K562 (cell line): ENCODE measurements at regions not wholly inside any gene's neighbourhood (a gene's known extent, or its start where the extent isn't known, plus 50 kb on each side); places are given as distances from the start of the nearest gene placed in this dataset.

ENCODE experiments used
- ATAC-seq: fragments of 200-7000 bp; cut with Tn5 transposase; 3 replicates; pipeline ENCODE4 v1.9.1; 2020; ENCODE audit warnings: moderate library complexity
- BruUV-seq: library from RNA; stranded (reverse); fragments of 400-500 nt; replicated peaks from 2 replicates; lab custom pipeline; 2021; lab: Mats Ljungman, UMichigan
- CTCF ChIA-PET: fragments of 300-600 bp; formaldehyde crosslinking; extraction: SDS; loops from one replicate; lab custom pipeline; 2021; ENCODE audit warnings: low intra/inter-chr PET ratio; lab: Yijun Ruan, JAX
- POLR2A ChIA-PET: fragments of 300-600, 350-650 bp; sonication (Branson Sonifier 250); formaldehyde crosslinking; extraction: SDS; loops from one replicate; lab custom pipeline; 2021; ENCODE audit warnings: antibody characterized with exemption, inconsistent platforms; lab: Yijun Ruan, JAX
- DNase-seq, 4 experiments: peaks; one replicate each; pipeline versions ENCODE4 v3.0.0 to v3.0.0-alpha.2; 2011 to 2018; ENCODE audit warnings: low spot score in 3 of 4, mixed read lengths in 3 of 4; ENCODE audit errors: extremely low read depth in 1 of 4
- FAIRE-seq: peaks from 2 replicates; lab custom pipeline; 2011; peaks lifted over from hg19 to GRCh38; lab: Jason Lieb, UNC
- H2AFZ ChIP-seq: 2 replicates; pipeline ENCODE4 v1.6.0; 2011; ENCODE audit warnings: low read depth, low read length, control low read depth, inconsistent platforms
- H3K27ac ChIP-seq: fragments of 200-600 bp; 3 replicates; pipeline ENCODE4 v1.8.0; 2011; ENCODE audit warnings: low read depth, mild to moderate bottlenecking, control low read depth, inconsistent platforms, low read length, moderate library complexity, mixed read lengths; ENCODE audit errors: extremely low read depth
- H3K27me3 ChIP-seq, 2 experiments: fragments of 300-600 bp in 1 of 2; 2 replicates in 1 of 2; 3 replicates in 1 of 2; pipeline versions ENCODE4 v1.6.0 to v1.8.0; 2011; ENCODE audit warnings: inconsistent platforms in 2 of 2, low read length in 2 of 2, mild to moderate bottlenecking in 1 of 2, mixed read lengths in 1 of 2, moderate library complexity in 1 of 2; ENCODE audit not compliant: control insufficient read depth in 2 of 2, insufficient read depth in 2 of 2
- H3K36me3 ChIP-seq: fragments of 300-600 bp; 3 replicates; pipeline ENCODE4 v1.8.0; 2011; ENCODE audit warnings: mild to moderate bottlenecking, low read length, inconsistent platforms; ENCODE audit not compliant: control insufficient read depth, insufficient read depth
- H3K4me1 ChIP-seq, 2 experiments: fragments of 200-600 bp in 1 of 2; replicated peaks in 1 of 2; 2 replicates in 1 of 2; 3 replicates in 1 of 2; pipeline versions ENCODE4 v1.5.1 to v1.8.0; 2011; ENCODE audit warnings: inconsistent platforms in 2 of 2, low read length in 2 of 2, mild to moderate bottlenecking in 1 of 2, mixed read lengths in 1 of 2, moderate library complexity in 1 of 2; ENCODE audit not compliant: control insufficient read depth in 2 of 2, insufficient read depth in 2 of 2
- H3K4me2 ChIP-seq: 2 replicates; pipeline ENCODE4 v1.6.1; 2011; ENCODE audit warnings: low read length, control low read depth, inconsistent platforms, mixed read lengths; ENCODE audit not compliant: insufficient read depth
- H3K4me3 ChIP-seq: fragments of 200-600 bp; sonication (generic), shearing (Covaris generic); 2 replicates; pipeline ENCODE4 v1.5.1; 2016; ENCODE audit warnings: control low read depth, inconsistent platforms
- H3K79me2 ChIP-seq: fragments of 200-600 bp; 3 replicates; pipeline ENCODE4 v1.8.0; 2011; ENCODE audit warnings: low read length, inconsistent platforms; ENCODE audit not compliant: control insufficient read depth, insufficient read depth
- H3K9ac ChIP-seq, 2 experiments: 2 replicates each; pipeline versions ENCODE4 v1.6.0 to v1.6.1; 2011; ENCODE audit warnings: low read depth in 2 of 2, low read length in 2 of 2, control low read depth in 1 of 2, inconsistent platforms in 1 of 2, mild to moderate bottlenecking in 1 of 2, mixed read lengths in 1 of 2; ENCODE audit not compliant: insufficient read depth in 1 of 2
- H3K9me1 ChIP-seq: one replicate; pipeline ENCODE4 v1.6.0; 2011; ENCODE audit warnings: inconsistent platforms, mild to moderate bottlenecking, low read length, moderate library complexity; ENCODE audit not compliant: control insufficient read depth, insufficient read depth
- H3K9me3 ChIP-seq: replicated peaks from 2 replicates; pipeline ENCODE4 v1.5.1; 2011; ENCODE audit warnings: low read depth, low read length, inconsistent platforms; ENCODE audit not compliant: control insufficient read depth, insufficient read depth
- H4K20me1 ChIP-seq: replicated peaks from 2 replicates; pipeline ENCODE4 v1.6.1; 2011; ENCODE audit warnings: low read length, inconsistent platforms, mixed read lengths; ENCODE audit not compliant: control insufficient read depth, insufficient read depth
- DMBX1 ChIP-seq: fragments of 250-450 bp; sonication (Bioruptor Pico); IDR thresholded peaks from 2 replicates; pipeline ENCODE4 v1.8.0; 2022; ENCODE audit warnings: inconsistent platforms, mild to moderate bottlenecking, moderate library complexity, borderline replicate concordance
- XRCC4 ChIP-seq: IDR thresholded peaks from one replicate; pipeline ENCODE4 v1.6.1; 2011; ENCODE audit not compliant: insufficient read depth, insufficient read length; ENCODE audit errors: extremely low read depth
- ZBED1 ChIP-seq: IDR thresholded peaks from 2 replicates; pipeline ENCODE4 v1.6.1; 2014
- ZFPM2 ChIP-seq: fragments of 250-450 bp; sonication (Bioruptor Pico); IDR thresholded peaks from 2 replicates; pipeline ENCODE4 v1.5.1; 2022; ENCODE audit warnings: mild to moderate bottlenecking
- ZNF174 ChIP-seq: fragments of 250-450 bp; sonication (Bioruptor Pico); IDR thresholded peaks from 2 replicates; pipeline ENCODE4 v1.4.0; 2020; ENCODE audit warnings: mild to moderate bottlenecking
- WGBS: fragments of 100-300 bp; shearing (Covaris generic); methylation state at CpG from one replicate; pipeline ENCODE4 v1.1.6; 2016; ENCODE audit warnings: low coverage, mixed read lengths; ENCODE audit not compliant: insufficient coverage; ENCODE audit errors: missing lambda C conversion rate; 5-methylcytosine and 5-hydroxymethylcytosine counted together
- in situ Hi-C: fragments of 300-500 bp; cut with MboI; formaldehyde crosslinking; loops from 4 replicates; pipeline ENCODE4 v1.15.0; 2018; ENCODE audit warnings: inconsistent platforms, mixed read lengths
- intact Hi-C: fragments of 100-400 bp; cut with micrococcal nuclease; formaldehyde crosslinking; loops from 2 replicates; pipeline ENCODE4 v1.14.2; 2022
- TF ChIP-seq, protein P1 (sequence below): IDR thresholded peaks from 2 replicates; pipeline ENCODE4 v1.6.1; 2011; ENCODE audit warnings: borderline replicate concordance, low read depth, mild to moderate bottlenecking, moderate library complexity, low read length; ENCODE audit not compliant: insufficient read depth, poor library complexity, severe bottlenecking
- TF ChIP-seq, protein P2 (sequence below): fragments of 450-650 bp; IDR thresholded peaks from 2 replicates; pipeline ENCODE4 v1.6.1; 2014; ENCODE audit warnings: low read depth, mild to moderate bottlenecking, moderate library complexity, borderline replicate concordance

- TF ChIP-seq, protein P1, sequence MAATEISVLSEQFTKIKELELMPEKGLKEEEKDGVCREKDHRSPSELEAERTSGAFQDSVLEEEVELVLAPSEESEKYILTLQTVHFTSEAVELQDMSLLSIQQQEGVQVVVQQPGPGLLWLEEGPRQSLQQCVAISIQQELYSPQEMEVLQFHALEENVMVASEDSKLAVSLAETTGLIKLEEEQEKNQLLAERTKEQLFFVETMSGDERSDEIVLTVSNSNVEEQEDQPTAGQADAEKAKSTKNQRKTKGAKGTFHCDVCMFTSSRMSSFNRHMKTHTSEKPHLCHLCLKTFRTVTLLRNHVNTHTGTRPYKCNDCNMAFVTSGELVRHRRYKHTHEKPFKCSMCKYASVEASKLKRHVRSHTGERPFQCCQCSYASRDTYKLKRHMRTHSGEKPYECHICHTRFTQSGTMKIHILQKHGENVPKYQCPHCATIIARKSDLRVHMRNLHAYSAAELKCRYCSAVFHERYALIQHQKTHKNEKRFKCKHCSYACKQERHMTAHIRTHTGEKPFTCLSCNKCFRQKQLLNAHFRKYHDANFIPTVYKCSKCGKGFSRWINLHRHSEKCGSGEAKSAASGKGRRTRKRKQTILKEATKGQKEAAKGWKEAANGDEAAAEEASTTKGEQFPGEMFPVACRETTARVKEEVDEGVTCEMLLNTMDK, result no peak
- TF ChIP-seq, protein P2, sequence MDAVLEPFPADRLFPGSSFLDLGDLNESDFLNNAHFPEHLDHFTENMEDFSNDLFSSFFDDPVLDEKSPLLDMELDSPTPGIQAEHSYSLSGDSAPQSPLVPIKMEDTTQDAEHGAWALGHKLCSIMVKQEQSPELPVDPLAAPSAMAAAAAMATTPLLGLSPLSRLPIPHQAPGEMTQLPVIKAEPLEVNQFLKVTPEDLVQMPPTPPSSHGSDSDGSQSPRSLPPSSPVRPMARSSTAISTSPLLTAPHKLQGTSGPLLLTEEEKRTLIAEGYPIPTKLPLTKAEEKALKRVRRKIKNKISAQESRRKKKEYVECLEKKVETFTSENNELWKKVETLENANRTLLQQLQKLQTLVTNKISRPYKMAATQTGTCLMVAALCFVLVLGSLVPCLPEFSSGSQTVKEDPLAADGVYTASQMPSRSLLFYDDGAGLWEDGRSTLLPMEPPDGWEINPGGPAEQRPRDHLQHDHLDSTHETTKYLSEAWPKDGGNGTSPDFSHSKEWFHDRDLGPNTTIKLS, result no peak
- TF ChIP-seq ZBED1, result no peak
Observed at GRCh38 chr21:25133939-25134338, 473.3 kb downstream of the MRPL39 start (continued).

- Histone ChIP-seq H3K79me2 (no peaks in the 10 kb centered on the region), H3K9ac (no peak overlapping the region), H3K36me3 (no peaks in the 10 kb centered on the region), H3K27ac (no peak overlapping the region), H3K4me2 (no peak overlapping the region), H2AFZ (no peak overlapping the region), H3K4me3 (no peak overlapping the region), H4K20me1 (no peaks in the 10 kb centered on the region), H3K4me1 (no peaks in the 10 kb centered on the region), H3K9me3 (no peaks in the 10 kb centered on the region; the same call in 1 of the 2 replicates), H3K27me3 (no peaks in the 10 kb centered on the region), H3K9me1 (no peaks in the 10 kb centered on the region)
- no peak for DNase-seq
- intact Hi-C loops (no loop called here), in situ Hi-C loops (no loop called here)
- TF ChIP-seq XRCC4 (no peak), ZFPM2 (CRISPR knock-in tag) (no peak), DMBX1 (CRISPR knock-in tag) (no peak), ZNF174 (CRISPR knock-in tag) (no peak)
- ChIA-PET POLR2A (no interaction called here), CTCF (no interaction called here)
- WGBS, result 0% methylated on average over 1 of the region's 1 CpG
- ATAC-seq, result no peak
- FAIRE-seq, result no peak
- no TSS peak for BruUV-seq
Observed at GRCh38 chr21:25127811-25128210, 479.5 kb downstream of the MRPL39 start.
